PC-9 (cell line): ENCODE measurements at regions not wholly inside any gene's neighbourhood (a gene's known extent, or its start where the extent isn't known, plus 50 kb on each side); places are given as distances from the start of the nearest gene placed in this dataset.
"Not testable (repeated sequence)": the region's sequence is repeated elsewhere in the genome, so short reads cannot be mapped to it uniquely, and the experiment has no call there.

ENCODE experiments used
- CTCF ChIP-seq: fragments of 200-600 bp; sonication (generic); conservative IDR thresholded peaks from 2 replicates; pipeline ENCODE4 v1.6.1; 2017; ENCODE audit warnings: mixed run types, antibody characterized with exemption, mild to moderate bottlenecking, moderate library complexity
- EZH2 ChIP-seq: fragments of 200-600 bp; sonication (generic); IDR thresholded peaks from 2 replicates; pipeline ENCODE4 v1.8.0; 2017; ENCODE audit warnings: antibody characterized with exemption, low read depth

GRCh38 chr2:111545723-111546431 is 338.1 kb downstream of the ANAPC1 start:
- not testable (repeated sequence) for TF ChIP-seq CTCF, EZH2
